ENCODE measurements at regions not wholly inside any gene's neighbourhood (a gene's known extent, or its start where the extent isn't known, plus 50 kb on each side); places are given as distances from the start of the nearest gene placed in this dataset.
"Not testable (repeated sequence)": the region's sequence is repeated elsewhere in the genome, so short reads cannot be mapped to it uniquely, and the experiment has no call there.

DNA sequence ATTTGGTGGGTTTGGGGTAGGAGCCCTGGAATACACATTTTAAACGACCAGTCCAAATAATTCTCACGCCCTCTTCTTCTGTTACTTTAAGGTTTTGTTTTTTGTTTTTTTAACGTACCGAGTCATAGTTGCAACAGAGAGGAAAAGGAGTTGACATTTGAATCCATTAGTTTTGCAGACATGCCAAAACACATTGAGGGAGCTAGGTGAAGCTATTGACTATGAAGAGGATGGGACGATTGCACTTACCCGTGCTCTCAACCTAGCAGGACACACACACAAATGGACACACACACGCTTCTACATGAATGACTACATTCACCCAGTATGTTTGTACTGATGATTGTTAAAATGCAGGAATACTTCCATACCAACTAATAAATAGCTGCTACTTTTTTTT lies 54.3 kb upstream of the CIT start:
- DNase-seq (ENCODE audit: low spot score): no peak

- no peak for DNase-seq (ENCODE audit: low spot score)
Observed at GRCh38 chr12:119932921-119933320, 55.8 kb upstream of the CIT start.

DNA sequence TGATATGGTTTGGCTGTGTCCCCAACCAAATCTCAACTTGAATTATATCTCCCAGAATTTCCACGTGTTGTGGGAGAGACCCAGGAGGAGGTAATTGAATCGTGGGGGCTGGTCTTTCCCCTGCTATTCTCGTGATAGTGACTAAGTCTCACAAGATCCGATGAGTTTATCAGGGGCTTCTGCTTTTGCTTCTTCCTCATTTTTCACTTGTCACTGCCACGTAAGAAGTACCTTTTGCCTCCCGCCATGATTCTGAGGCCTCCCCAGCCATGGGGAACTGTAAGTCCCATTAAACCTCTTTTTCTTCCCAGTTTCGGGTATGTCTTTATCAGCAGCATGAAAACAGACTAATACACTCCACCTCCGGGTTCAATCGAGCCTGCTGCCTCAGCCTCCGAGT lies 54.3 kb upstream of the BICDL1 start:
- DNase-seq (ENCODE audit: low spot score): not testable (repeated sequence)

DNA sequence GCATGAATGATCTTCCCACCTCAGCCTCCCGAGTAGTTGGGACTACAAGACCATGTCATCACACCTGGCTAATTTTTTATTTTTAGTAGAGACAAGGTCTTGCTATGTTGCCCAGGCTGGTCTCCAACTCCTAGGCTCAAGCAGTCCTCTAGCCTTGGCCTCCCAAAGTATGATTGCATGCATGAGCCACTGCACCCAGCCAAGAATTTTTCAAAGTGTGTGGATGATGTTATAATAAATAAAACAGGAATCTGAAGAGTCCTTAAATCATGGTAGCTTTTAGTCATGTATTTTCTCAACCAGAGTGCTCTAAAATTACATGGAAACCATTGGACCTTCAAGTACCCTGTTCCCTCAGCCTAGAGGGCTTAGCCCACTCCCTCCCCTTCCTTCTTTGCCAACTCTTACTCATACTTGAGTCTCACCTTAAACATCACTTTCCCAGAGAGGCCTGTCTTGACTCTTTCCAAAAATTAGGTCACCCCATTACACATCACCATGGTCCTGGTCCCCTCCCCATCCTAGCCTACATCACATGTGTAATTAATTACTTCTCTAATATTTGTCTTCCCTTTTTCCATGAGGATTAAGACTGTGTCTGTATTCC lies 52.2 kb upstream of the BICDL1 start:
- DNase-seq (ENCODE audit: low spot score): no peak

DNA sequence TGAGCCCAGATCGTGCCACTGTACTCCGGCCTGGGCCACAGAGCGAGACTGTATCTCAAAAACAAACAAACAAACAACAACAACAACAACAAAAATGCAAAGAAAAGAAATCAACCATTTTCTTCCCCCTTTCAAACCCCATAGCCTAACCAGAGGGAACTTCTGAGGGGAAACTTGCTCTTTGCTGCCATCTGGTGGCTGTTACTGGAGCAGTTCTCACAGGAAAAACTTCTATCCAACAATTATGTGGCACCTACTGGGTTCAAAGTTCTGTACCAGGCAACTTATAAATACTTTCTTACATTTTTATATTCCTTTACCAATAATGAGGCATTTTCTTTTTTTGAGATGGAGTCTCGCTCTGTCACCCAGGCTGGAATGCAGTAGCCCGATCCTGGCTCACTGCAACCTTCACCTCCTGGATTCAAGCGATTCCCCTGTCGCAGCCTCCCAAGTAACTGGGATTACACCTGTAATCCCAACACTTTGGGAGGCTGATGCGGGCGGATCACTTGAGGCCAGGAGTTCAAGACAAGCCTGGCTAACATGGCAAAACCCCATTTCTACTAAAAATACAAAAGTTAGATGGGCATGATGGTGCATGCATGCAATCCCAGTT lies 50.9 kb upstream of the BICDL1 start:
- peak; percentile 52 for DNase-seq (ENCODE audit: low spot score)

All from A172 (cell line).